ENCODE measurements at regions not wholly inside any gene's neighbourhood (a gene's known extent, or its start where the extent isn't known, plus 50 kb on each side); places are given as distances from the start of the nearest gene placed in this dataset.

DNA sequence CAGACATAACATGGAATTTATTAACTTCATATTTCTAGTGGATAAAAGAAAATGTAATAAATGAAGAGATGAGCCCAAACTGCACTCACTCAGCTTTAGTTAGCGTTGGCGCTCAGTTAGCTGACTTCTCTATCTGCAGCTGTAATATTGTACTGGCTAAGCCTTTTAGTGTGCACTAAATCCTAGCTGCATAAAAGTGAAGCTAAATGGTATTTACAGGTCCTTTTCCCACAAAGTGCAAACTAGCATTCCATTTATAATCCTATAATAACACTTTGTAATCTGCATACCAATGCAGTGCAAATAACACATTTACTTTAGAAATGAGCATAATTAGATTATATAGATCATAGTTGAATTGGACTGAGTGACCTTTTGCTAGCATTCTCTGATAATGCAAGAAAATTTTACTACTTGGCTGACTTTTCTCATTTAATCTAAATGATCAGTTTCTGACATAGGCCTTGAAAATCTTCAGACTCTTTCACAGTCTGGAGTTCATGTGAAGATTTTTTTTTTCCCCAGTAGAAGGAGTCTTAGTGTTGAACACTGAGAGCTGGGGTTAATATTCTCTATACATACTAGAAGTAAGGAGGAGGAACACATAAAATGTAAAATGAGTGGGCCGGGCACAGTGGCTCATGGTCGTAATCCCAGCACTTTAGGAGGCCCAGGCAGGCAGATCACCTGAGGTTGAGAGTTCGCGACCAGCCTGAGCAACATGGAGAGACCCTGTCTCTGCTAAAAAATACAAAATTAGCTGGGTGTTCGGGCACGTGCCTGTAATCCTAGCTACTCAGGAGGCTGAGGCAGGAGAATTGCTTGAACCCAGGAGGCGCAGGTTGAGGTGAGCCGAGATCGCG lies 1426.4 kb downstream of the PCDH9 start:
- H3K9me2 ChIP-seq (replicated peaks; ENCODE audit: low read depth, low read length), result no peaks in the 10 kb centered on the region
- no peak overlapping the region for H2AFZ ChIP-seq (ENCODE audit: low read length)
- no peaks in the 10 kb centered on the region for H3F3A ChIP-seq (ENCODE audit: low read depth)
- no peaks in the 10 kb centered on the region for H3K27me3 ChIP-seq (ENCODE audit: insufficient read depth, low read length, poor library complexity, severe bottlenecking)
- no peaks in the 10 kb centered on the region for H3K79me2 ChIP-seq (ENCODE audit: insufficient read depth, low read length)
- no peak overlapping the region for H3K9ac ChIP-seq (ENCODE audit: low read depth, low read length, poor library complexity, severe bottlenecking)
- H4K20me1 ChIP-seq (ENCODE audit: insufficient read depth, low read length, poor library complexity, severe bottlenecking), result no peaks in the 10 kb centered on the region
- no peaks in the 10 kb centered on the region for H3K9me3 ChIP-seq (ENCODE audit: insufficient read depth, low read depth, low read length)
- H3K4me3 ChIP-seq (ENCODE audit: low read length, poor library complexity, severe bottlenecking), result no peak overlapping the region
- H3K4me1 ChIP-seq (ENCODE audit: insufficient read depth, low read length, poor library complexity, severe bottlenecking), result no peaks in the 10 kb centered on the region
- no peak overlapping the region for H3K4me2 ChIP-seq (ENCODE audit: low read depth, low read length, poor library complexity, severe bottlenecking)
- TF ChIP-seq EZH2phosphoT487 (IDR thresholded peaks at IDR 0.05; ENCODE audit: borderline replicate concordance), result no peak
- TF ChIP-seq, protein P1, sequence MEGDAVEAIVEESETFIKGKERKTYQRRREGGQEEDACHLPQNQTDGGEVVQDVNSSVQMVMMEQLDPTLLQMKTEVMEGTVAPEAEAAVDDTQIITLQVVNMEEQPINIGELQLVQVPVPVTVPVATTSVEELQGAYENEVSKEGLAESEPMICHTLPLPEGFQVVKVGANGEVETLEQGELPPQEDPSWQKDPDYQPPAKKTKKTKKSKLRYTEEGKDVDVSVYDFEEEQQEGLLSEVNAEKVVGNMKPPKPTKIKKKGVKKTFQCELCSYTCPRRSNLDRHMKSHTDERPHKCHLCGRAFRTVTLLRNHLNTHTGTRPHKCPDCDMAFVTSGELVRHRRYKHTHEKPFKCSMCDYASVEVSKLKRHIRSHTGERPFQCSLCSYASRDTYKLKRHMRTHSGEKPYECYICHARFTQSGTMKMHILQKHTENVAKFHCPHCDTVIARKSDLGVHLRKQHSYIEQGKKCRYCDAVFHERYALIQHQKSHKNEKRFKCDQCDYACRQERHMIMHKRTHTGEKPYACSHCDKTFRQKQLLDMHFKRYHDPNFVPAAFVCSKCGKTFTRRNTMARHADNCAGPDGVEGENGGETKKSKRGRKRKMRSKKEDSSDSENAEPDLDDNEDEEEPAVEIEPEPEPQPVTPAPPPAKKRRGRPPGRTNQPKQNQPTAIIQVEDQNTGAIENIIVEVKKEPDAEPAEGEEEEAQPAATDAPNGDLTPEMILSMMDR (conservative IDR thresholded peaks at IDR 0.05; ENCODE audit: low read length), result no peak
- H3K36me3 ChIP-seq (ENCODE audit: insufficient read depth, low read length), result no peaks in the 10 kb centered on the region

DNA sequence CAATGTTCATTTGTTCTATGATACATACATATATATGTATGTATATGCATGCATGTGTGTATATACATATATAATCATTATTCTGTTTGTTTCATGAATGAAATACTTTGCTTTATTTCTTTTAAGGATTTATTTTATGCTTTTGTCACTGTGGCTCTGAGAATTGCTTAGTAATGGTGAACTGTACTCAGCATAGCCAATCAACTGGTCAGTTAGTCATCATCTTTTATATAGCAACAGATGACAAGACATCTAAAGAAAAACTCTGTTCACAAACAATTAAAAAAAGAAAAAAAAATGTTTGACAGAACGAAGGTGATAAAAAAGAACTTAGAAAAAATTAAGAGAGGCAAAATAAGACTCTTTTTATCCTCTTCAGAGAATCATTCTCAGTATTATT lies 1440.3 kb downstream of the PCDH9 start:
- TF ChIP-seq, protein P1 (conservative IDR thresholded peaks at IDR 0.05; ENCODE audit: low read length), result no peak
- TF ChIP-seq EZH2phosphoT487 (IDR thresholded peaks at IDR 0.05; ENCODE audit: borderline replicate concordance), result no peak
- H3K27me3 ChIP-seq (ENCODE audit: insufficient read depth, low read length, poor library complexity, severe bottlenecking), result no peaks in the 10 kb centered on the region
- no peaks in the 10 kb centered on the region for H3K4me1 ChIP-seq (ENCODE audit: insufficient read depth, low read length, poor library complexity, severe bottlenecking)
- no peak overlapping the region for H2AFZ ChIP-seq (ENCODE audit: low read length)
- H3K79me2 ChIP-seq (ENCODE audit: insufficient read depth, low read length), result no peaks in the 10 kb centered on the region
- no peak overlapping the region for H3K4me2 ChIP-seq (ENCODE audit: low read depth, low read length, poor library complexity, severe bottlenecking)
- no peak overlapping the region for H3K9ac ChIP-seq (ENCODE audit: low read depth, low read length, poor library complexity, severe bottlenecking)
- no peaks in the 10 kb centered on the region for H3K9me3 ChIP-seq (ENCODE audit: insufficient read depth, low read depth, low read length)
- no peaks in the 10 kb centered on the region for H3K9me2 ChIP-seq (replicated peaks; ENCODE audit: low read depth, low read length)
- no peaks in the 10 kb centered on the region for H3K36me3 ChIP-seq (ENCODE audit: insufficient read depth, low read length)
- H3K4me3 ChIP-seq (ENCODE audit: low read length, poor library complexity, severe bottlenecking), result no peak overlapping the region
- no peaks in the 10 kb centered on the region for H4K20me1 ChIP-seq (ENCODE audit: insufficient read depth, low read length, poor library complexity, severe bottlenecking)
- H3F3A ChIP-seq (ENCODE audit: low read depth), result no peaks in the 10 kb centered on the region

DNA sequence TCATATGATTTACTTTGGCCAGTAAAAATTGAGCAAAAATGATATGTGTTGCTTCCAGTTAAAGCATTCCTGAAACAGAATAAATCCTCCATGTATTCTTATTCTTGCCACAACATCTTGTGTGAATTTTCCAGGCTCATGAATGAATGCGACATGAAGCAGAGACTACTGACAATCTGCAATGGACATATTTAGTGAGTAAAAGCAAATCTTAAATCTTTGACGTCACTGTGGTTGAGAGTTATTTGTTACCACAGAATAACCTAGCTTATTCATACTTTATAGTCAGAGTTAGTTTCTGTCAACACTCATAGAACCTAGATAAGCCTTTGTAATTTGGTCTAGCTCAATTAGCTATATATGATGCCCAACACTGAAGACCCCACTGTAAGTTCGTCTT lies 1443.1 kb downstream of the PCDH9 start:
- TF ChIP-seq, protein P1 (conservative IDR thresholded peaks at IDR 0.05; ENCODE audit: low read length), result no peak
- no peak for TF ChIP-seq EZH2phosphoT487 (IDR thresholded peaks at IDR 0.05; ENCODE audit: borderline replicate concordance)
- Histone ChIP-seq H4K20me1 (ENCODE audit: insufficient read depth, low read length, poor library complexity, severe bottlenecking) (no peaks in the 10 kb centered on the region), H3K9me3 (ENCODE audit: insufficient read depth, low read depth, low read length) (no peaks in the 10 kb centered on the region), H3F3A (ENCODE audit: low read depth) (no peaks in the 10 kb centered on the region), H3K79me2 (ENCODE audit: insufficient read depth, low read length) (no peaks in the 10 kb centered on the region), H2AFZ (ENCODE audit: low read length) (no peak overlapping the region), H3K9ac (ENCODE audit: low read depth, low read length, poor library complexity, severe bottlenecking) (no peak overlapping the region), H3K27me3 (ENCODE audit: insufficient read depth, low read length, poor library complexity, severe bottlenecking) (no peaks in the 10 kb centered on the region), H3K4me2 (ENCODE audit: low read depth, low read length, poor library complexity, severe bottlenecking) (no peak overlapping the region), H3K9me2 (replicated peaks; ENCODE audit: low read depth, low read length) (no peaks in the 10 kb centered on the region), H3K4me1 (ENCODE audit: insufficient read depth, low read length, poor library complexity, severe bottlenecking) (no peaks in the 10 kb centered on the region), H3K36me3 (ENCODE audit: insufficient read depth, low read length) (no peaks in the 10 kb centered on the region), H3K4me3 (ENCODE audit: low read length, poor library complexity, severe bottlenecking) (no peak overlapping the region)

All from Loucy (cell line).